Kidney (tissue), 13 donors: ENCODE measurements at regions not wholly inside any gene's neighbourhood (a gene's known extent, or its start where the extent isn't known, plus 50 kb on each side); places are given as distances from the start of the nearest gene placed in this dataset.
"Not testable (repeated sequence)": the region's sequence is repeated elsewhere in the genome, so short reads cannot be mapped to it uniquely, and the experiment has no call there.

Source experiments
- DNase-seq, 5 donors: peaks; one replicate each; pipeline ENCODE4 v3.0.0-alpha.2; 2013 to 2020
- FAIRE-seq: peaks from 2 replicates; lab custom pipeline; 2012; peaks lifted over from hg19 to GRCh38; lab: Jason Lieb, UNC
- H3K27ac ChIP-seq, 2 donors: one replicate each; pipeline ENCODE4 v1.7.0; 2013; ENCODE audit warnings: low read depth in 2 of 2, low read length in 2 of 2, inconsistent platforms in 1 of 2
- H3K27me3 ChIP-seq: one replicate; pipeline ENCODE4 v1.7.1; 2013; ENCODE audit warnings: low read length, inconsistent platforms; ENCODE audit not compliant: control insufficient read depth, insufficient read depth
- H3K36me3 ChIP-seq, 3 donors: one replicate each; pipeline versions ENCODE4 v1.7.0 to v1.7.1; 2013; ENCODE audit warnings: low read length in 3 of 3, control low read depth in 1 of 3, inconsistent platforms in 1 of 3; ENCODE audit not compliant: insufficient read depth in 3 of 3, control insufficient read depth in 2 of 3
- H3K4me1 ChIP-seq, 3 donors: one replicate each; pipeline versions ENCODE4 v1.7.0 to v1.7.1; 2013; ENCODE audit warnings: low read length in 3 of 3, inconsistent platforms in 1 of 3, low read depth in 1 of 3; ENCODE audit not compliant: control insufficient read depth in 2 of 3, insufficient read depth in 2 of 3
- H3K4me3 ChIP-seq, 3 donors: one replicate each; pipeline versions ENCODE4 v1.7.0 to v1.8.1; 2013; ENCODE audit warnings: low read length in 3 of 3, control low read depth in 1 of 3, inconsistent platforms in 1 of 3
- H3K9ac ChIP-seq, 3 donors: one replicate each; pipeline versions ENCODE4 v1.7.0 to v1.7.1; 2013; ENCODE audit warnings: low read length in 3 of 3, control low read depth in 1 of 3, inconsistent platforms in 1 of 3
- H3K9me3 ChIP-seq, 3 donors: one replicate each; pipeline versions ENCODE4 v1.7.0 to v1.7.1; 2013; ENCODE audit warnings: low read length in 3 of 3, control low read depth in 1 of 3, inconsistent platforms in 1 of 3; ENCODE audit not compliant: control insufficient read depth in 2 of 3, insufficient read depth in 1 of 3
- intact Hi-C: fragments of 100-400 bp; cut with DNase I; formaldehyde crosslinking; loops from one replicate; pipeline ENCODE4 v1.11.1; 2022
- TF ChIP-seq, protein P1 (sequence below): IDR thresholded peaks from 3 replicates; pipeline ENCODE4 v1.5.1; 2012; ENCODE audit warnings: mild to moderate bottlenecking, moderate library complexity, borderline replicate concordance; ENCODE audit not compliant: insufficient read depth; ENCODE audit errors: extremely low read depth
- donor health status: control.
- donor health status: control.
- donor health status: control.
- donor health status: control.
- donor health status: control.
- donor health status: DM: yes; HTN: yes; CAD: no.
- donor health status: Normal renal cell carcinoma (clear cell type).

DNA sequence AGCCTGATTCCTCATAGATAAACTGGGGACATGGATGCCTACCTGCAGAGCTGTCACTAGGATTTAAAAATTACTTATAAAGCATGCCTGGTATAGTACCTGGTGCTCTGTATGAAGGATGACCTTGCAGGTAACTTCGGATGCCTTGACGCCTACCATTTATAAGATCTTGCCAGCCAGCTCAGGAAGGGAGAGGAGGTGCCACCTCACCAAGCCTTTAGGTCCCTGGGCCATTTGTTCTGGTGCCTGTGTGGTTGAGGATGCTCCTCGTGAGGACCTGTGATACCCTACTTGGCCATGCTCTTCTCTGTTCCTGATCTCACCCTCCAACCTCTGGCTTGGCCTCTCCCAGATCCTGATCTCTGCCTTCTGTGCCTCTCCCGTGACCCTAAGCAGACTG is 85.2 kb downstream of the FDX1 start:
- Histone ChIP-seq H3K9me3 (no peaks in the 10 kb centered on the region), H3K9ac (no peak overlapping the region), H3K36me3 (no peaks in the 10 kb centered on the region), H3K4me1 (no peaks in the 10 kb centered on the region), H3K4me3 (no peak overlapping the region), H3K27ac (no peak overlapping the region), H3K27me3 (no peaks in the 10 kb centered on the region)
- DNase-seq (no peak), FAIRE-seq (no peak)
- TF ChIP-seq, protein P1, sequence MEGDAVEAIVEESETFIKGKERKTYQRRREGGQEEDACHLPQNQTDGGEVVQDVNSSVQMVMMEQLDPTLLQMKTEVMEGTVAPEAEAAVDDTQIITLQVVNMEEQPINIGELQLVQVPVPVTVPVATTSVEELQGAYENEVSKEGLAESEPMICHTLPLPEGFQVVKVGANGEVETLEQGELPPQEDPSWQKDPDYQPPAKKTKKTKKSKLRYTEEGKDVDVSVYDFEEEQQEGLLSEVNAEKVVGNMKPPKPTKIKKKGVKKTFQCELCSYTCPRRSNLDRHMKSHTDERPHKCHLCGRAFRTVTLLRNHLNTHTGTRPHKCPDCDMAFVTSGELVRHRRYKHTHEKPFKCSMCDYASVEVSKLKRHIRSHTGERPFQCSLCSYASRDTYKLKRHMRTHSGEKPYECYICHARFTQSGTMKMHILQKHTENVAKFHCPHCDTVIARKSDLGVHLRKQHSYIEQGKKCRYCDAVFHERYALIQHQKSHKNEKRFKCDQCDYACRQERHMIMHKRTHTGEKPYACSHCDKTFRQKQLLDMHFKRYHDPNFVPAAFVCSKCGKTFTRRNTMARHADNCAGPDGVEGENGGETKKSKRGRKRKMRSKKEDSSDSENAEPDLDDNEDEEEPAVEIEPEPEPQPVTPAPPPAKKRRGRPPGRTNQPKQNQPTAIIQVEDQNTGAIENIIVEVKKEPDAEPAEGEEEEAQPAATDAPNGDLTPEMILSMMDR, result no peak
- intact Hi-C loops, result no loop called here

DNA sequence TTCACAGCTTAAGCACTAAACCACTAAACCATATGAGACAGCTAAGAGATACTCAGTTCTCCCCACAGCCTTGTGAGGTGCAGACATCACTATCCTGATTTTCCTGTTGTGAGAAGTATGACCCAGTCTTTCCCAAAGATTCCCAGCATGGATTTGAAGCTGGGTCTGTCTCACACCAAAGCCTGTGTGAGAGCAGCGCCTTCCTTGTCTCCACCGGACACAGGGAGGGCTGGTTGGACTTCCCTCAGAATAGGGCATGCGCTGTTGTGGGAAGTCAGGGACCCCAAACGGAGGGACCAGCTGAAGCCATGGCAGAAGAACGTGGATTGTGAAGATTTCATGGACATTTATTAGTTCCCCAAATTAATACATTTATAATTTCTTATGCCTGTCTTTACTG is 87.6 kb downstream of the FDX1 start:
- H3K4me1 ChIP-seq, H3K9ac ChIP-seq, FAIRE-seq, intact Hi-C loops, H3K27ac ChIP-seq, H3K36me3 ChIP-seq, H3K27me3 ChIP-seq, H3K4me3 ChIP-seq, H3K9me3 ChIP-seq, DNase-seq: not testable (repeated sequence)

DNA sequence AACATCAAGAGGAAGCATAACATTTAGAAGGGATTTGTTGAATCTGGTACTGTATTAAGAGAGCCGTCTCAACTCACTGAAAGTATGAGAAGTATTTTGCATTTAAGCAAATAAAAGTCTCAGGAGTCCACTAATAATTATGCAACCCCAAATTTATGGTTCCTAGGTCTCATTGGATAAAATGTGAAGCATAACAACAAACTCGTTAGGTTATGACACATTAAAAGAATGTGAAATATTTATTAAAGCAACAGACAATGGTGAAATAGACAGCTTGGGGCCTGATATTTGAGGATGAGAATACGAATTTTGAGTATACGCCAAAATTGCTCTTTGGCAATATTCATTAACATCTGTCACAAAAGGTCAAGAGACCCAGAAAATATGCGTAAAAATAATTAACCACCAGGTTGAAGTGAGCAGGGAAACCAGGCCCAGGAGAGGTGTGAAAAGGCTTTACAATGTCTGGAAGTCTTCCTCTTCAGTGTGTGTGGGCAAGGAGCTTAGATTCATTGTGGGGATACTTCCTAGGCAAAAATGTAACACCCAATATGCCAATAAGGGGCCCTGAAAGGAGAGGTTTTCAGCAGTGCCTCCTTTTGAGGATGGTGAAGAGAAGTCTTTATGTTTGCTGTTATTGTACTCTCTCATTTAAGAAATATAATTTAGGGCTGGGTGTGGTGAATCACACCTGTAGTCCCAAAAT is 89.2 kb downstream of the FDX1 start:
- intact Hi-C loops, result no loop called here

DNA sequence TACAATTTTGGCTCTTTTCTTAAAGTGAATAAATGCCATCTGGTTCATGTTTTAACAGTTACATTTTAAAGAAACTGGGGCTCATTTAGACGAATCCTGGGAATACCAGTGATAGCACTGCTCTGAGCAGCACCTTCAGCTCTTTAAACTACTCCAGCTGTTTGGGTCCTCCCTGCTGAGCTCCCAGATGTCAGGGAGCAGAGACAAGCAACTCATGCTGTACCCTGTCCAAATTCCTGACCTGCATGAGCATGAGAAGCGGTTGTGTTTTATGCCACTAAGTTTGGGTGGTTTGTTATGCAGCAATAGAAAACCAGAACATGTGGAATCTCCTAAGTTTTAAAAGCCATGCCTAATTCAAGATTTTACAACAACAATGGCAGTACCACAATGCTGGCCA is 90.0 kb downstream of the FDX1 start:
- DNase-seq (no peak), FAIRE-seq (no peak)
- Histone ChIP-seq H3K4me1 (no peaks in the 10 kb centered on the region), H3K27me3 (no peaks in the 10 kb centered on the region), H3K36me3 (no peaks in the 10 kb centered on the region), H3K4me3 (no peak overlapping the region), H3K9ac (no peak overlapping the region), H3K9me3 (no peaks in the 10 kb centered on the region), H3K27ac (no peak overlapping the region)
- TF ChIP-seq, protein P1, result no peak
- intact Hi-C loops, result no loop called here

More for the DNA sequence above, 89.2 kb downstream of the FDX1 start:
- Histone ChIP-seq H3K36me3 (no peaks in the 10 kb centered on the region), H3K9me3 (no peaks in the 10 kb centered on the region), H3K4me3 (no peak overlapping the region), H3K27me3 (no peaks in the 10 kb centered on the region), H3K27ac (no peak overlapping the region), H3K9ac (no peak overlapping the region), H3K4me1 (no peaks in the 10 kb centered on the region)
- FAIRE-seq (no peak), DNase-seq (peak in 1 of 5 donors; percentile 43)
- TF ChIP-seq, protein P1, result no peak
